Stomach (tissue), 4 donors: ENCODE measurements at regions not wholly inside any gene's neighbourhood (a gene's known extent, or its start where the extent isn't known, plus 50 kb on each side); places are given as distances from the start of the nearest gene placed in this dataset.

Source experiments
- CTCF ChIP-seq, 7 experiments: fragments of 450-650 bp in 4 of 7; fragments of 200-600 bp in 3 of 7; sonication (generic) in 3 of 7; IDR thresholded peaks; one replicate each; pipeline ENCODE4 v1.5.1; 2016 to 2019; ENCODE audit warnings: antibody characterized with exemption in 7 of 7, control low read depth in 2 of 7, mild to moderate bottlenecking in 1 of 7
- EP300 ChIP-seq: sonication (generic); formaldehyde crosslinking; IDR thresholded peaks from one replicate; pipeline ENCODE4 v1.6.1; 2017; ENCODE audit warnings: antibody characterized with exemption
- POLR2AphosphoS5 ChIP-seq, 3 donors: sonication (generic); formaldehyde crosslinking; IDR thresholded peaks; one replicate each; pipeline ENCODE4 v1.6.1; 2016; ENCODE audit warnings: antibody characterized with exemption in 3 of 3

DNA sequence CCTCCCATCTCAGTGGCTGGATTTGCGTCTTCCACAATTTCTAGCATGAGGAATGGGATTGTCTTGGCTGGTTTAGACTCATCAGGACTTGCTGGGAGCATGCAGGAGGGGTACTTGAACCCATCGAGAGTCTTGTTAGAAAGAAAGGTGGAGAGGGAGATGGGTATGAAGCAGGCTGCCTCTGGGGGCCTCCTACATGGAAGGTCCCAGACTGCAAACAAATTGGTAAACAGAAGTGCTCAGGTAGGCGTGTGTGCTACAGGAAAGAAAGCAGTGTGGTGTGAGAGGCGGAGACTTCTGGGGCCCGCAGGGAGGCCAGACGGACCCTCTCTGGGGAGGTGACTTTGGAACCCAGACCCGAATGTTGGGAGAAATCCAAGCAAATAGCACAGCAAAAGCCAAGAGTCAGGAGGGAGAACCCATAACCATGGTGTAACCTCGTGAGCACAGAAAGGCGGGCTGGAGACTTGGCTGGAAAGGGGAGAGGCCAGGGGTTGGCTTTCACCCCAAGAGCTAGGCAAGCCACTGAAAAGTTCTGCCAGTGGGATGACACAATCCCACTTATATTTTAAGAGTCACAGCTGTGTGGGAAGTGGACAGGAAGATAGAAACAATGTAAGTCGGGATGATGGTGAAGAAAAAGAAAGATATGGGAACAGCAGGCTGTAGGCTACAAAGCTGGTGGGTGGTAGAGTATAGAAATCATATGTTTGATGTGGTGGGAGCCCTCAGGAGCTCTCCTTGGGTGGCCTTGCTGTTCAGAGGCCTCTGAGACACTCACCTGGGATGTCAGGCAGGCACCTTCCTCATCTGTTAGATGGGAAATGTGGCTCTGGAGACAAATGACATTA lies 130.1 kb upstream of the PRR20G start:
- TF ChIP-seq CTCF (IDR thresholded peaks at IDR 0.05) (no peak), POLR2AphosphoS5 (IDR thresholded peaks at IDR 0.05) (no peak), EP300 (no peak)
